Stomach (tissue), 4 donors: ENCODE measurements at regions not wholly inside any gene's neighbourhood (a gene's known extent, or its start where the extent isn't known, plus 50 kb on each side); places are given as distances from the start of the nearest gene placed in this dataset.

Experiments used
- EP300 ChIP-seq: sonication (generic); formaldehyde crosslinking; IDR thresholded peaks from one replicate; pipeline ENCODE4 v1.6.1; 2017; ENCODE audit warnings: antibody characterized with exemption
- POLR2A ChIP-seq, 4 donors: fragments of 450-650 bp; IDR thresholded peaks; one replicate each; pipeline ENCODE4 v1.6.1; 2016; ENCODE audit warnings: antibody characterized with exemption in 4 of 4, control low read depth in 2 of 4, mild to moderate bottlenecking in 1 of 4, moderate library complexity in 1 of 4
- POLR2AphosphoS5 ChIP-seq, 3 donors: sonication (generic); formaldehyde crosslinking; IDR thresholded peaks; one replicate each; pipeline ENCODE4 v1.6.1; 2016; ENCODE audit warnings: antibody characterized with exemption in 3 of 3
- TF ChIP-seq, protein P1 (sequence below), 7 experiments: fragments of 450-650 bp in 4 of 7; fragments of 200-600 bp in 3 of 7; sonication (generic) in 3 of 7; IDR thresholded peaks; one replicate each; pipeline ENCODE4 v1.5.1; 2016 to 2019; ENCODE audit warnings: antibody characterized with exemption in 7 of 7, control low read depth in 2 of 7, mild to moderate bottlenecking in 1 of 7

GRCh38 chr2:37836270-37836669 is 88.8 kb upstream of the RMDN2 start:
- TF ChIP-seq POLR2AphosphoS5 (IDR thresholded peaks at IDR 0.05) (no peak), POLR2A (IDR thresholded peaks at IDR 0.05) (no peak), EP300 (no peak)
- TF ChIP-seq, protein P1, sequence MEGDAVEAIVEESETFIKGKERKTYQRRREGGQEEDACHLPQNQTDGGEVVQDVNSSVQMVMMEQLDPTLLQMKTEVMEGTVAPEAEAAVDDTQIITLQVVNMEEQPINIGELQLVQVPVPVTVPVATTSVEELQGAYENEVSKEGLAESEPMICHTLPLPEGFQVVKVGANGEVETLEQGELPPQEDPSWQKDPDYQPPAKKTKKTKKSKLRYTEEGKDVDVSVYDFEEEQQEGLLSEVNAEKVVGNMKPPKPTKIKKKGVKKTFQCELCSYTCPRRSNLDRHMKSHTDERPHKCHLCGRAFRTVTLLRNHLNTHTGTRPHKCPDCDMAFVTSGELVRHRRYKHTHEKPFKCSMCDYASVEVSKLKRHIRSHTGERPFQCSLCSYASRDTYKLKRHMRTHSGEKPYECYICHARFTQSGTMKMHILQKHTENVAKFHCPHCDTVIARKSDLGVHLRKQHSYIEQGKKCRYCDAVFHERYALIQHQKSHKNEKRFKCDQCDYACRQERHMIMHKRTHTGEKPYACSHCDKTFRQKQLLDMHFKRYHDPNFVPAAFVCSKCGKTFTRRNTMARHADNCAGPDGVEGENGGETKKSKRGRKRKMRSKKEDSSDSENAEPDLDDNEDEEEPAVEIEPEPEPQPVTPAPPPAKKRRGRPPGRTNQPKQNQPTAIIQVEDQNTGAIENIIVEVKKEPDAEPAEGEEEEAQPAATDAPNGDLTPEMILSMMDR (IDR thresholded peaks at IDR 0.05), result no peak
